ENCODE measurements at regions not wholly inside any gene's neighbourhood (a gene's known extent, or its start where the extent isn't known, plus 50 kb on each side); places are given as distances from the start of the nearest gene placed in this dataset.
A peak's percentile ranks its signal among the peaks of the same experiment; 100 is the strongest.

DNA sequence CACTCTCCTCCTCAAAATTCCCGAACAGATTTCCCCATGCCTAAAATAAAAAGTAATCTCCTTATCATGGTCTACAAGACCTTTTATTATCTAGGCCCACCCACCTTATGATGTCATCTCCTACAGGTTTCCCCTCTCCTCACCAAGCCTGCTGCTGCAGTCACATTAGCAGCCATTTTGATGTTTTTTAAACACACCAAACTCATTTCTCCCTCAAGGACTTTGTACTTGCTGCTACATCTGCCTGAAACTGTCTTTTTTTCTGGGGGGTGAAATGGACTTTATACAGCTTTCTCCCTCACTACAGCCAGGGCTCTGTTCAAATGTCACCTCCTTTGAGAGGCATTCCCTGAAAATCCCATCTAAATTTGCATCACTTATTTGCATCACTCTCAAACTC, 90.2 kb upstream of the TAB3 start:
- TF ChIP-seq, protein P1, sequence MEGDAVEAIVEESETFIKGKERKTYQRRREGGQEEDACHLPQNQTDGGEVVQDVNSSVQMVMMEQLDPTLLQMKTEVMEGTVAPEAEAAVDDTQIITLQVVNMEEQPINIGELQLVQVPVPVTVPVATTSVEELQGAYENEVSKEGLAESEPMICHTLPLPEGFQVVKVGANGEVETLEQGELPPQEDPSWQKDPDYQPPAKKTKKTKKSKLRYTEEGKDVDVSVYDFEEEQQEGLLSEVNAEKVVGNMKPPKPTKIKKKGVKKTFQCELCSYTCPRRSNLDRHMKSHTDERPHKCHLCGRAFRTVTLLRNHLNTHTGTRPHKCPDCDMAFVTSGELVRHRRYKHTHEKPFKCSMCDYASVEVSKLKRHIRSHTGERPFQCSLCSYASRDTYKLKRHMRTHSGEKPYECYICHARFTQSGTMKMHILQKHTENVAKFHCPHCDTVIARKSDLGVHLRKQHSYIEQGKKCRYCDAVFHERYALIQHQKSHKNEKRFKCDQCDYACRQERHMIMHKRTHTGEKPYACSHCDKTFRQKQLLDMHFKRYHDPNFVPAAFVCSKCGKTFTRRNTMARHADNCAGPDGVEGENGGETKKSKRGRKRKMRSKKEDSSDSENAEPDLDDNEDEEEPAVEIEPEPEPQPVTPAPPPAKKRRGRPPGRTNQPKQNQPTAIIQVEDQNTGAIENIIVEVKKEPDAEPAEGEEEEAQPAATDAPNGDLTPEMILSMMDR (conservative IDR thresholded peaks at IDR 0.05) = no peak
- H3K27ac Mint-ChIP-seq = no peak overlapping the region
- no peaks in the 10 kb centered on the region for H3K4me1 Mint-ChIP-seq (ENCODE audit: unreplicated experiment)
- H3K27me3 Mint-ChIP-seq = peaks cover 6% of the 10 kb centered on the region
- peaks cover 5% of the 10 kb centered on the region for H3K9me3 Mint-ChIP-seq
- no peaks in the 10 kb centered on the region for H3K36me3 Mint-ChIP-seq
- no peak overlapping the region for H3K4me3 Mint-ChIP-seq
- no peak for DNase-seq (ENCODE audit: extremely low spot score, unreplicated experiment)

DNA sequence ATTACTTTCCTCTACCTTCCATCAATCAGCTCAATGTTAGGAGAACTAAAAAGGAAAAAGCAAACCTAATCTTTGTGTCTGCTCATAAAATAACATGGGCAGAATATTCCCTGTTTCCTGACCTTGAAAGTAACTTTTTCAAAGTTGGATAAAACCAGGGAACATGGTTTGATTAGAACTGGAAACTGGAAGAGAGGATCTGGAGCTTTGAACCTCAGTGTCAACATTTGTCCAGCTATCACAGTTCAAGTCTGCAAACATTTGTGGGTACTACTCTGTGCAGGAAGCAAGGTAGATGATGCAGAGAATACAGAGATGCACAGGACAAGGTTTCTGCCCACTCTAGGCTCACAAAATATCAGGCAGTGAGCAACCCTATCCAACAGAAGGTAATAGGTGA, 86.4 kb upstream of the TAB3 start:
- no peak overlapping the region for H3K27ac Mint-ChIP-seq

GRCh38 chrX:30973784-30974427, 84.9 kb upstream of the TAB3 start:
- H3K9me3 Mint-ChIP-seq = no peaks in the 10 kb centered on the region
- DNase-seq (ENCODE audit: extremely low spot score, unreplicated experiment) = no peak
- no peaks in the 10 kb centered on the region for H3K27me3 Mint-ChIP-seq
- H3K4me3 Mint-ChIP-seq = no peak overlapping the region
- no peaks in the 10 kb centered on the region for H3K36me3 Mint-ChIP-seq
- peaks cover 7% of the 10 kb centered on the region for H3K4me1 Mint-ChIP-seq (ENCODE audit: unreplicated experiment)
- TF ChIP-seq, protein P1 (conservative IDR thresholded peaks at IDR 0.05) = no peak
- no peak overlapping the region for H3K27ac Mint-ChIP-seq

More for the DNA sequence above, 86.4 kb upstream of the TAB3 start:
- H3K4me3 Mint-ChIP-seq = no peak overlapping the region
- no peaks in the 10 kb centered on the region for H3K9me3 Mint-ChIP-seq
- H3K27me3 Mint-ChIP-seq = no peaks in the 10 kb centered on the region
- TF ChIP-seq, protein P1 (conservative IDR thresholded peaks at IDR 0.05) = no peak
- H3K36me3 Mint-ChIP-seq = no peaks in the 10 kb centered on the region
- no peak for DNase-seq (ENCODE audit: extremely low spot score, unreplicated experiment)
- peaks cover 7% of the 10 kb centered on the region for H3K4me1 Mint-ChIP-seq (ENCODE audit: unreplicated experiment)

- H3K4me1 Mint-ChIP-seq (ENCODE audit: unreplicated experiment) = peaks cover 7% of the 10 kb centered on the region
- DNase-seq (ENCODE audit: extremely low spot score, unreplicated experiment) = no peak
- H3K27me3 Mint-ChIP-seq = no peaks in the 10 kb centered on the region
- H3K9me3 Mint-ChIP-seq = no peaks in the 10 kb centered on the region
- no peaks in the 10 kb centered on the region for H3K36me3 Mint-ChIP-seq
- peak overlapping the region; percentile 20 for H3K27ac Mint-ChIP-seq
- TF ChIP-seq, protein P1 (conservative IDR thresholded peaks at IDR 0.05) = peak; percentile 76
- H3K4me3 Mint-ChIP-seq = peak overlapping the region; percentile 86
These were observed 82.9 kb upstream of the TAB3 start for GRCh38 chrX:30971774-30972603.

DNA sequence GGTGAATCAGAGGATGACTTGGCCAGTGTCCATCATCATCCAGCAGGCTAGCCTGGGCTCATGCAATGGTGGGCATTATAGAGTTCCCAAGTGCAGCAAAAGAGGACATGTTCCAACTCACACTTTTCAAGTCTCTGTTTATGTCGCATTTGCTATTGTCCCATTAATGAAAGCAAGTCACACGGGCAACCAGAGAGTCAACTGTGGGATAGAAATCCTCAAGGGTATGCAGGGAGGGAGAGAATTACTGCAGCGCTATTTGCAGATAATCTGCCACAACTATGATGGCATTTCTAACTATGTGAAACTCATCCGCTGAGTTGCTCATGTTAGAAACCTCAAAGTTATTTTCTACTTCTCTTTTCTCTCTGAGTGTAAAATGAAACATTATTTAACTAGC, 78.5 kb upstream of the TAB3 start:
- no peak overlapping the region for H3K4me3 Mint-ChIP-seq
- H3K9me3 Mint-ChIP-seq = no peaks in the 10 kb centered on the region
- H3K36me3 Mint-ChIP-seq = no peaks in the 10 kb centered on the region
- H3K4me1 Mint-ChIP-seq (ENCODE audit: unreplicated experiment) = peaks cover 7% of the 10 kb centered on the region
- H3K27ac Mint-ChIP-seq = no peak overlapping the region
- no peaks in the 10 kb centered on the region for H3K27me3 Mint-ChIP-seq
- TF ChIP-seq, protein P1 (conservative IDR thresholded peaks at IDR 0.05) = no peak
- DNase-seq (ENCODE audit: extremely low spot score, unreplicated experiment) = no peak

Measured in type B pancreatic cell (in vitro differentiated cells).